RWPE2 (cell line): ENCODE measurements at regions not wholly inside any gene's neighbourhood (a gene's known extent, or its start where the extent isn't known, plus 50 kb on each side); places are given as distances from the start of the nearest gene placed in this dataset.
"Not testable (repeated sequence)": the region's sequence is repeated elsewhere in the genome, so short reads cannot be mapped to it uniquely, and the experiment has no call there.

ENCODE experiments used
- ATAC-seq: fragments of 200-7000 bp; cut with Tn5 transposase; 3 replicates; pipeline ENCODE4 v1.9.1; 2021; ENCODE audit warnings: low read depth
- DNase-seq: peaks from one replicate; pipeline ENCODE4 v3.0.0-alpha.2; 2020; ENCODE audit warnings: low spot score
- H3K27ac ChIP-seq: fragments of 450-650 bp; 2 replicates; pipeline ENCODE4 v1.5.1; 2017; ENCODE audit warnings: mild to moderate bottlenecking; ENCODE audit not compliant: poor library complexity, severe bottlenecking
- H3K27me3 ChIP-seq: fragments of 250-450 bp; sonication (Bioruptor Pico); 2 replicates; pipeline ENCODE4 v1.5.1; 2021; ENCODE audit warnings: mild to moderate bottlenecking, moderate library complexity; ENCODE audit not compliant: insufficient read depth, poor library complexity, severe bottlenecking
- H3K36me3 ChIP-seq: fragments of 250-450 bp; sonication (Bioruptor Pico); 2 replicates; pipeline ENCODE4 v1.5.1; 2020; ENCODE audit warnings: low read depth, mild to moderate bottlenecking, moderate library complexity
- H3K4me1 ChIP-seq: fragments of 250-450 bp; sonication (Bioruptor Pico); 2 replicates; pipeline ENCODE4 v1.5.1; 2021; ENCODE audit warnings: mild to moderate bottlenecking, moderate library complexity; ENCODE audit not compliant: insufficient read depth, poor library complexity, severe bottlenecking
- H3K4me3 ChIP-seq: fragments of 250-450 bp; sonication (Bioruptor Pico); 2 replicates; pipeline ENCODE4 v1.5.1; 2021; ENCODE audit warnings: mild to moderate bottlenecking, moderate library complexity; ENCODE audit not compliant: severe bottlenecking
- H3K9me3 ChIP-seq: fragments of 250-450 bp; sonication (Bioruptor Pico); 2 replicates; pipeline ENCODE4 v1.5.1; 2021; ENCODE audit warnings: mild to moderate bottlenecking, moderate library complexity; ENCODE audit not compliant: severe bottlenecking
- TF ChIP-seq, protein P1 (sequence below): fragments of 450-650 bp; IDR thresholded peaks from one replicate; pipeline ENCODE4 v1.5.1; 2017; ENCODE audit warnings: mild to moderate bottlenecking, moderate library complexity; ENCODE audit not compliant: poor library complexity, severe bottlenecking

DNA sequence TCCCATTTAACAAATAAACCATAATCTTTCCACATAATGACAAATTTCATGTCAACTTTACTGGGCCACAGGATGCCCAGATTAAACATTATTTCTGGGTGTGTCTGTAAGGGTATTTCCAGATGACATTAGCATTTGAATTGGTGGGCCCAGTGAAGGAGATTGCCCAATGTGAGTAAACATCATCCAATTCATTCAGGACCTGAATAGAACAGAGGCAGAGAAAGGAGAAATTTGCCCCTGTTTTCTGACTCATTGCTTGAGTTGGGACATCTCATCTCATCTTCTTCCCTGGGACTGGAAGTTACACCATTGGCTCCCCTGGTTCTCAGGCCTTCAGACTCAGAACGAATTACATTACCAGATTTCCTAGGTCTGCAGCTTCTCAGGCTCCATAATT lies 142.9 kb downstream of the TPBG start:
- ATAC-seq (peak; percentile 54), DNase-seq (no peak)
- H3K9me3 ChIP-seq, result no peaks in the 10 kb centered on the region
- TF ChIP-seq, protein P1, sequence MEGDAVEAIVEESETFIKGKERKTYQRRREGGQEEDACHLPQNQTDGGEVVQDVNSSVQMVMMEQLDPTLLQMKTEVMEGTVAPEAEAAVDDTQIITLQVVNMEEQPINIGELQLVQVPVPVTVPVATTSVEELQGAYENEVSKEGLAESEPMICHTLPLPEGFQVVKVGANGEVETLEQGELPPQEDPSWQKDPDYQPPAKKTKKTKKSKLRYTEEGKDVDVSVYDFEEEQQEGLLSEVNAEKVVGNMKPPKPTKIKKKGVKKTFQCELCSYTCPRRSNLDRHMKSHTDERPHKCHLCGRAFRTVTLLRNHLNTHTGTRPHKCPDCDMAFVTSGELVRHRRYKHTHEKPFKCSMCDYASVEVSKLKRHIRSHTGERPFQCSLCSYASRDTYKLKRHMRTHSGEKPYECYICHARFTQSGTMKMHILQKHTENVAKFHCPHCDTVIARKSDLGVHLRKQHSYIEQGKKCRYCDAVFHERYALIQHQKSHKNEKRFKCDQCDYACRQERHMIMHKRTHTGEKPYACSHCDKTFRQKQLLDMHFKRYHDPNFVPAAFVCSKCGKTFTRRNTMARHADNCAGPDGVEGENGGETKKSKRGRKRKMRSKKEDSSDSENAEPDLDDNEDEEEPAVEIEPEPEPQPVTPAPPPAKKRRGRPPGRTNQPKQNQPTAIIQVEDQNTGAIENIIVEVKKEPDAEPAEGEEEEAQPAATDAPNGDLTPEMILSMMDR, result no peak
- no peaks in the 10 kb centered on the region for H3K27me3 ChIP-seq
- H3K4me1 ChIP-seq, result no peaks in the 10 kb centered on the region
- H3K4me3 ChIP-seq, result no peak overlapping the region
- no peaks in the 10 kb centered on the region for H3K36me3 ChIP-seq
- no peak overlapping the region for H3K27ac ChIP-seq

DNA sequence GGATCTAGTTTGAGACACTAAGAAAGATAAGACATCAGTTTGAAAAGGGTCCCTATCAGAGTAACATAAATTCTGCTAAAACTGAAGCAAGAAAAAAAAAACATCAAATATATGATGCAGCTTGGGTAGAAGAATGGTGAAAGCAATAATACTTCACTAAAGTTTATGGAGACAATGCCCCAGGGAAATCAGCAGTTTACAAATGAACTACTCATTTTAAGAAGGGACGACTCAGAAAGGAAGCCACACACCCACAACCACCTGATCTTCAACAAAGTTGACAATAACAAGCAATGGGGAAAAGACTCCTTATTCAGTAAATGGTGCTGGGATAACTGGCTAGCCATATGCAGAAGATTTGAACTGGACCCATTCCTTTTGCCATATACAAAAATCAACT lies 143.5 kb downstream of the TPBG start:
- Histone ChIP-seq H3K27me3 (no peaks in the 10 kb centered on the region), H3K36me3 (no peaks in the 10 kb centered on the region), H3K27ac (no peak overlapping the region), H3K9me3 (no peaks in the 10 kb centered on the region), H3K4me1 (peaks cover 2% of the 10 kb centered on the region), H3K4me3 (no peak overlapping the region)
- no peak for ATAC-seq
- TF ChIP-seq, protein P1, result no peak
- DNase-seq, result no peak

DNA sequence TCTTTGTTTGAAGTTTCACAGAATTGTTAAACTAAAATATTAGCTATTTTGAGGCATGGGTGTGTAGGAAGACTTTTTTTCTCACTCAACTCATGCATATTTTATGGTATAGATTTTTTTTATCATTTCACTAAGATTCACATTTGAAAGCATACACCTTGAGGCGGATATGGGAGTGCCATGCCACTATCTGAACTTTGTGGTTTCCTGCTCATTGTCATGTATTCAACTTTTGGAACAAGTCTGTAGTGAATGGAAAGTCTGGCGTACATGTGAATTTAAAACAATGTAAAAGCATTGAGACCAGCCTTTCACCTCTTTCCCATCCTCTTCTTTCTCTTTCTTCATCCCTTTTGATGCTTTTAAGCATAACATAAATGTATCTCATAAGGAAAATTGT lies 147.9 kb downstream of the TPBG start:
- Histone ChIP-seq H3K36me3 (no peaks in the 10 kb centered on the region), H3K4me1 (peaks cover 2% of the 10 kb centered on the region), H3K4me3 (no peak overlapping the region), H3K27me3 (no peaks in the 10 kb centered on the region), H3K27ac (no peak overlapping the region), H3K9me3 (peaks cover 6% of the 10 kb centered on the region)
- TF ChIP-seq, protein P1, result no peak
- DNase-seq (no peak), ATAC-seq (no peak)

DNA sequence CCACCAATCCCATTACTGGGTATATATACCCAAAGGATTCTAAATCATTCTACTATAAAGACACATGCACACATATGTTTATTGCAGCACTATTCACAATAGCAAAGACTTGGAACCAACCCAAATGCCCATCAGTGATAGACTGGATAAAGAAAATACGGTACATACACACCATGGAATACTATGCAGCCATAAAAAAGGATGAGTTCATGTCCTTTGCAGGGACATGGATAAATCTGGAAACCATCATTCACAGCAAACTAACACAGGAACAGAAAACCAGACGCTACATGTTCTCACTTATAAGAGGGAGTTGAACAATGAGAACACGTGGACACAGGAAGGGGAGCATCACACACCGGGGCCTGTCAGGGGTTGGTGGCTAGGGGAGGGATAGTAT lies 154.3 kb downstream of the TPBG start:
- DNase-seq, H3K4me1 ChIP-seq, H3K27me3 ChIP-seq, H3K9me3 ChIP-seq, H3K27ac ChIP-seq, ATAC-seq, H3K4me3 ChIP-seq, H3K36me3 ChIP-seq: not testable (repeated sequence)

DNA sequence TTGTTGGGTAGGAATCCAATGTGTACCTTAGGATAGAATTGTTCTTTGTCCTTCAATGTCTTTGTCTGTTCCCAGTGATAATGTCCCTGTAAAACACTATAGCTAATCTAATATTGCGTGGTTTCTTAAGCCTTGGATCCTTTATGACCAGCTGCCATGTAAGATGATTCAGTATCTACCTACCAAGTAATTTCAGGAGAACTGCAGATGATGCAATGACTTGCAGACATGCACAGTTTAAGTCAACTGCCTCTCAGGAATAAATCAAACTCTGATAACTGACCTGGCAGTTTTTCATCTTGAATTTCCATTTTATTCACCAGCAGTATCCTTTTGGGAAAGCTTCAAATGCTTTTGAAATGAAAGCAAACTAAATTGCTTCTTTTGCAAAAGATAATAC lies 157.8 kb downstream of the TPBG start:
- Histone ChIP-seq H3K36me3 (no peaks in the 10 kb centered on the region), H3K4me3 (no peak overlapping the region), H3K4me1 (no peaks in the 10 kb centered on the region), H3K9me3 (no peaks in the 10 kb centered on the region), H3K27me3 (no peaks in the 10 kb centered on the region), H3K27ac (no peak overlapping the region)
- TF ChIP-seq, protein P1, result no peak
- ATAC-seq, result no peak
- DNase-seq, result no peak

DNA sequence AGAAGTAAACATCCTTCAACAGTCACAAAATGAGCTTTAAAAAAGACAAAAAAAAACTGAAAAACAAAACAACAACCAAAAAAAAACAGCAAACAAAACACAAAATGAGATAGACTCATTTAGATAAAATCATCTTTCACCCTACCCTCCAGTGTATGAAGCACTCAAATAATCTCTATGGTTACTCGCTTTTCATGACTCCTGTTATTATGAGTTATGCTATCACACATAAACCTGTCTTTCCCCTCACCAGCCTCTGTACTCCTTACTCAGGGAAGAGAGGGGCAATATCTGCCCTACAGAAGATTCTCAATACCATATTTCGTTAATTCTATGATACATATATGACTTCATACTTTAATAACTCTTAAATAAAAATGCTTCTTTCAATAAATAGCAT lies 158.2 kb downstream of the TPBG start:
- Histone ChIP-seq H3K4me1 (no peaks in the 10 kb centered on the region), H3K27ac (no peak overlapping the region), H3K27me3 (no peaks in the 10 kb centered on the region), H3K4me3 (no peak overlapping the region), H3K9me3 (no peaks in the 10 kb centered on the region), H3K36me3 (no peaks in the 10 kb centered on the region)
- ATAC-seq, result no peak
- DNase-seq, result no peak
- TF ChIP-seq, protein P1, result no peak
